ENCODE measurements at regions not wholly inside any gene's neighbourhood (a gene's known extent, or its start where the extent isn't known, plus 50 kb on each side); places are given as distances from the start of the nearest gene placed in this dataset.

- Histone ChIP-seq H3K9me3 (ENCODE audit: low read depth) (no peaks in the 10 kb centered on the region), H3K36me3 (replicated peaks; ENCODE audit: insufficient read depth, low read depth) (no peaks in the 10 kb centered on the region), H4K20me1 (ENCODE audit: insufficient read depth, poor library complexity, severe bottlenecking) (no peaks in the 10 kb centered on the region), H3K27me3 (no peaks in the 10 kb centered on the region), H2AFZ (no peak overlapping the region), H3K4me1 (ENCODE audit: insufficient read depth) (no peaks in the 10 kb centered on the region), H3K4me3 (no peak overlapping the region), H3K79me2 (no peaks in the 10 kb centered on the region), H3K4me2 (no peak overlapping the region), H3K27ac (no peak overlapping the region), H3K9me2 (replicated peaks; ENCODE audit: insufficient read depth) (no peaks in the 10 kb centered on the region)
- TF ChIP-seq EZH2phosphoT487 (IDR thresholded peaks at IDR 0.05; ENCODE audit: low read depth, severe bottlenecking, unreplicated experiment) (no peak), EZH2 (IDR thresholded peaks at IDR 0.05; ENCODE audit: borderline replicate concordance) (no peak), CTCF (IDR thresholded peaks at IDR 0.05; ENCODE audit: poor library complexity) (no peak)
- no peak for DNase-seq (ENCODE audit: low spot score)
- 87% methylated on average over 7 of the region's 7 CpGs for WGBS (ENCODE audit: low lambda C conversion rate, missing lambda C conversion rate)
Observed at GRCh38 chr15:24764375-24765171, 89.0 kb downstream of the NPAP1 start.

GRCh38 chr15:24766511-24767133 lies 91.0 kb downstream of the NPAP1 start:
- H3K4me1 ChIP-seq (ENCODE audit: insufficient read depth): no peaks in the 10 kb centered on the region
- DNase-seq (ENCODE audit: low spot score): no peak
- TF ChIP-seq CTCF (IDR thresholded peaks at IDR 0.05; ENCODE audit: poor library complexity) (no peak), EZH2phosphoT487 (IDR thresholded peaks at IDR 0.05; ENCODE audit: low read depth, severe bottlenecking, unreplicated experiment) (no peak), EZH2 (IDR thresholded peaks at IDR 0.05; ENCODE audit: borderline replicate concordance) (no peak)
- no peaks in the 10 kb centered on the region for H3K9me3 ChIP-seq (ENCODE audit: low read depth)
- no peaks in the 10 kb centered on the region for H3K36me3 ChIP-seq (replicated peaks; ENCODE audit: insufficient read depth, low read depth)
- H3K4me2 ChIP-seq: no peak overlapping the region
- no peaks in the 10 kb centered on the region for H3K27me3 ChIP-seq
- no peak overlapping the region for H3K27ac ChIP-seq
- H3K79me2 ChIP-seq: no peaks in the 10 kb centered on the region
- H2AFZ ChIP-seq: no peak overlapping the region
- no peaks in the 10 kb centered on the region for H3K9me2 ChIP-seq (replicated peaks; ENCODE audit: insufficient read depth)
- 76% methylated on average over 1 of the region's 1 CpG for WGBS (ENCODE audit: low lambda C conversion rate, missing lambda C conversion rate)
- H3K4me3 ChIP-seq: no peak overlapping the region
- H4K20me1 ChIP-seq (ENCODE audit: insufficient read depth, poor library complexity, severe bottlenecking): no peaks in the 10 kb centered on the region

- Histone ChIP-seq H3K4me2 (peak overlapping the region; percentile 68), H3K79me2 (no peaks in the 10 kb centered on the region), H3K27ac (peak overlapping the region; percentile 91), H3K9me2 (replicated peaks; ENCODE audit: insufficient read depth) (no peaks in the 10 kb centered on the region), H2AFZ (peak overlapping the region; percentile 56), H3K27me3 (no peaks in the 10 kb centered on the region), H3K36me3 (replicated peaks; ENCODE audit: insufficient read depth, low read depth) (no peaks in the 10 kb centered on the region), H3K4me3 (peak overlapping the region; percentile 27), H3K9me3 (ENCODE audit: low read depth) (no peaks in the 10 kb centered on the region), H3K4me1 (ENCODE audit: insufficient read depth) (no peaks in the 10 kb centered on the region), H4K20me1 (ENCODE audit: insufficient read depth, poor library complexity, severe bottlenecking) (no peaks in the 10 kb centered on the region)
- TF ChIP-seq EZH2phosphoT487 (IDR thresholded peaks at IDR 0.05; ENCODE audit: low read depth, severe bottlenecking, unreplicated experiment) (no peak), CTCF (IDR thresholded peaks at IDR 0.05; ENCODE audit: poor library complexity) (peak; percentile 16)
- WGBS (ENCODE audit: low lambda C conversion rate, missing lambda C conversion rate): 21% methylated on average over 6 of the region's 6 CpGs
- no peak for DNase-seq (ENCODE audit: low spot score)
Observed at GRCh38 chr15:24772266-24772665, 96.7 kb downstream of the NPAP1 start.
